Activated naive CD4-positive, alpha-beta T cell (primary cell): ENCODE measurements at regions not wholly inside any gene's neighbourhood (a gene's known extent, or its start where the extent isn't known, plus 50 kb on each side); places are given as distances from the start of the nearest gene placed in this dataset.

Experiments
- DNase-seq, 4 experiments: peaks; one replicate each; lab custom pipeline; 2025; lab: John Stamatoyannopoulos, UW

DNA sequence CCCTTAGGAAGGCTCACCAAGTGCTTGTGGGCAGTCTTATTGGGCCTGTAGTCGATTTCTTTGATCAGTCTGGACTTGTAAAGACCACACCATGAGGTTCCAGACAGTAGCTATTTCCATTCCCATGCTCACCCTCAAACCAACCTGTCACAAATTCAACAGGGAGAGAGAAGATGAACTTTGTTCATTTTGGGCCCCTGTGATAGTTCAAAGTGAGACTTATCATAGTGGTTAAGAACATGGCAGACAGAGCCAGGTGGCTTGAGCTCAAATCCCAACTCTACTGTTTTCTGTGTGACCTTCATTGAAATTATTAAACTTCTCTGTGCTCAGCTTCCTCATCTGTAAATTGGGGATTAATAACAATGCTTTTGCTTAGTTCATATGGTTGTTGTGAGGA, 53.9 kb upstream of the CTLA4 start:
- no peak for DNase-seq

- peak in 2 of 4 experiments; percentile 5 to 14 for DNase-seq
Measured at GRCh38 chr2:203814661-203815540, 52.7 kb upstream of the CTLA4 start.

- DNase-seq: no peak
Measured at GRCh38 chr2:203815541-203815898, 52.1 kb upstream of the CTLA4 start.

- DNase-seq: no peak
Measured at GRCh38 chr2:203817147-203817546, 50.4 kb upstream of the CTLA4 start.
